Naive thymus-derived CD4-positive, alpha-beta T cell (primary cell): ENCODE measurements at regions not wholly inside any gene's neighbourhood (a gene's known extent, or its start where the extent isn't known, plus 50 kb on each side); places are given as distances from the start of the nearest gene placed in this dataset.

Experiments
- ATAC-seq: fragments of 150-1000 bp; cut with Tn5 transposase; 2 replicates; pipeline ENCODE4 v1.10.0; 2021; ENCODE audit warnings: mild to moderate bottlenecking, moderate library complexity
- CTCF ChIA-PET: fragments of 350-600 bp; sonication (Branson Sonifier 250); formaldehyde crosslinking; loops from one replicate; lab custom pipeline; 2021; ENCODE audit warnings: antibody characterized with exemption; lab: Charles Lee
- POLR2A ChIA-PET: fragments of 350-600 bp; sonication (Branson Sonifier 250); formaldehyde crosslinking; loops from one replicate; lab custom pipeline; 2021; ENCODE audit warnings: antibody characterized with exemption, inconsistent platforms; lab: Charles Lee
- DNase-seq, 9 donors: peaks; one replicate each; pipeline versions ENCODE4 v3.0.0 to v3.0.0-alpha.2; 2020 to 2022; ENCODE audit warnings: mixed read lengths in 1 of 9
- H3K27ac ChIP-seq: one replicate; pipeline ENCODE4 v1.7.0; 2013; ENCODE audit warnings: mild to moderate bottlenecking, low read depth, low read length, moderate library complexity
- H3K27me3 ChIP-seq, 2 donors: one replicate each; pipeline ENCODE4 v1.7.0; 2013; ENCODE audit warnings: low read length in 2 of 2, mild to moderate bottlenecking in 2 of 2, moderate library complexity in 2 of 2; ENCODE audit not compliant: control insufficient read depth in 2 of 2, insufficient read depth in 2 of 2
- H3K36me3 ChIP-seq, 3 experiments: 1 replicate in 2 of 3; 2 replicates in 1 of 3; pipeline ENCODE4 v1.7.0; 2013; ENCODE audit warnings: low read length in 3 of 3, mild to moderate bottlenecking in 3 of 3, moderate library complexity in 1 of 3; ENCODE audit not compliant: insufficient read depth in 3 of 3, control insufficient read depth in 2 of 3
- H3K4me1 ChIP-seq, 2 donors: one replicate each; pipeline ENCODE4 v1.7.0; 2013; ENCODE audit warnings: low read length in 2 of 2, mild to moderate bottlenecking in 2 of 2, moderate library complexity in 1 of 2; ENCODE audit not compliant: control insufficient read depth in 2 of 2, insufficient read depth in 2 of 2
- H3K4me3 ChIP-seq: 2 replicates; pipeline ENCODE4 v1.7.0; 2013; ENCODE audit warnings: mild to moderate bottlenecking, low read length
- H3K9me3 ChIP-seq, 3 experiments: 1 replicate in 2 of 3; 2 replicates in 1 of 3; pipeline ENCODE4 v1.7.0; 2013; ENCODE audit warnings: low read length in 3 of 3; ENCODE audit not compliant: control insufficient read depth in 2 of 3
- H3K27ac Mint-ChIP-seq, 9 donors: one replicate each; pipeline ENCODE4 v1.8.0; 2020 to 2022; ENCODE audit warnings: mixed read lengths in 9 of 9, mild to moderate bottlenecking in 8 of 9, moderate library complexity in 5 of 9, inconsistent platforms in 2 of 9
- H3K27me3 Mint-ChIP-seq, 5 donors: one replicate each; pipeline ENCODE4 v1.8.0; 2021 to 2022; ENCODE audit warnings: mixed read lengths in 5 of 5, mild to moderate bottlenecking in 1 of 5
- H3K36me3 Mint-ChIP-seq, 5 donors: one replicate each; pipeline ENCODE4 v1.8.0; 2020 to 2022; ENCODE audit warnings: mixed read lengths in 5 of 5, mild to moderate bottlenecking in 3 of 5, inconsistent platforms in 1 of 5
- H3K4me1 Mint-ChIP-seq, 7 donors: one replicate each; pipeline ENCODE4 v1.8.0; 2020 to 2022; ENCODE audit warnings: mixed read lengths in 7 of 7, mild to moderate bottlenecking in 3 of 7, inconsistent platforms in 1 of 7
- H3K4me3 Mint-ChIP-seq, 10 donors: one replicate each; pipeline ENCODE4 v1.8.0; 2020 to 2022; ENCODE audit warnings: mild to moderate bottlenecking in 10 of 10, mixed read lengths in 10 of 10, moderate library complexity in 6 of 10, inconsistent platforms in 2 of 10
- H3K9me3 Mint-ChIP-seq, 11 donors: one replicate each; pipeline ENCODE4 v1.8.0; 2020 to 2022; ENCODE audit warnings: mixed read lengths in 11 of 11, mild to moderate bottlenecking in 4 of 11, inconsistent platforms in 1 of 11, moderate library complexity in 1 of 11
- intact Hi-C, 2 donors: fragments of 100-400 bp; cut with micrococcal nuclease; formaldehyde crosslinking; loops; one replicate each; pipeline ENCODE4 v1.15.1; 2023

DNA sequence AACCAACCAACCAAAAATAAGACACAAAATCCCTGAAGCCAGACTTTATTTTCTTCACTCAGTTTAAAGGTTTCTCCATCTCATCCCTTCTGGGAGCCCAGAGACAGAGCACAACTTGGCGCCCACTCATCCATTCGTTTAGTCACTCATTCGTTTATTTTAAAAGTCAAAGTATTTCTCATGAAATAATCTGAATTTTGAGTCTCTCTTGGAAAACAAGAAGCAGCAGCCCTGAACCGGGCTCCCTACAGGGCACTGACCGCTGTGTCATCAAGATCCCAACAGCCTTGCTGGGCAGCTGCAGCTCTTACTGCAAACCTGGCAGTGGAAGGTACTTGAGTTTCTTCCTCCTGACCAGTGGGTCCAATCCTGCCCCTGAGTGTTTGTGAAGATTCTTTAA is 171.6 kb downstream of the THBS2 start:
- Histone ChIP-seq H3K36me3 (no peaks in the 10 kb centered on the region), H3K27ac (no peak overlapping the region), H3K9me3 (no peaks in the 10 kb centered on the region), H3K27me3 (no peaks in the 10 kb centered on the region), H3K4me3 (no peak overlapping the region), H3K4me1 (no peaks in the 10 kb centered on the region)
- DNase-seq (no peak), ATAC-seq (no peak)
- H3K4me3 Mint-ChIP-seq, result no peak overlapping the region
- H3K27me3 Mint-ChIP-seq, result peaks cover 0 to 5% (median 0%) of the 10 kb centered on the region in 5 donors
- H3K36me3 Mint-ChIP-seq, result no peaks in the 10 kb centered on the region
- no peak overlapping the region for H3K27ac Mint-ChIP-seq
- peaks cover 0 to 6% (median 0%) of the 10 kb centered on the region in 11 donors for H3K9me3 Mint-ChIP-seq
- no peaks in the 10 kb centered on the region for H3K4me1 Mint-ChIP-seq
- ChIA-PET CTCF (no interaction called here), POLR2A (no interaction called here)
- intact Hi-C loops, result no loop called here

DNA sequence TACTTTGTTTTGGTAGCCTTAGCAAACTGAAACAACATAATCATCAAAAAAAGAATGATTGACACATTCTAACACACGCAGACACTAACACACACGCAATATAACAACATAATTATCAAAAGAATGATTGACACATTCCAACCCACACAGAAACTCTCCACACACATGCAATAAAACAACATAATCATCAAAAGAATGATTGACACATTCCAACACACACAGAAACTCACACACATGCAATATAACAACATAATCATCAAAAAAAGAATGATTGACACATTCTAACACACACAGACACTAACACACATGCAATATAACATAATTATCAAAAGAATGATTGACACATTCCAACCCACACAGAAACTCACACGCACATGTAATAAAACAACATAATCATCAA is 172.4 kb downstream of the THBS2 start:
- H3K4me1 ChIP-seq, result no peaks in the 10 kb centered on the region
- Mint-ChIP-seq H3K4me3 (no peak overlapping the region), H3K4me1 (no peaks in the 10 kb centered on the region), H3K27ac (no peak overlapping the region), H3K36me3 (no peaks in the 10 kb centered on the region), H3K9me3 (peaks cover 0 to 6% (median 0%) of the 10 kb centered on the region in 11 donors), H3K27me3 (peaks cover 0 to 10% (median 5%) of the 10 kb centered on the region in 5 donors)
- CTCF ChIA-PET, result no interaction called here
- H3K36me3 ChIP-seq, result no peaks in the 10 kb centered on the region
- no peak for DNase-seq
- H3K4me3 ChIP-seq, result no peak overlapping the region
- H3K9me3 ChIP-seq, result no peaks in the 10 kb centered on the region
- POLR2A ChIA-PET, result no interaction called here
- no peaks in the 10 kb centered on the region for H3K27me3 ChIP-seq
- no peak for ATAC-seq
- no peak overlapping the region for H3K27ac ChIP-seq
- intact Hi-C loops, result no loop called here

- Histone ChIP-seq H3K4me3 (no peak overlapping the region), H3K27ac (no peak overlapping the region), H3K4me1 (no peaks in the 10 kb centered on the region), H3K9me3 (no peaks in the 10 kb centered on the region), H3K27me3 (no peaks in the 10 kb centered on the region), H3K36me3 (no peaks in the 10 kb centered on the region)
- ATAC-seq, result no peak
- CTCF ChIA-PET, result no interaction called here
- peaks cover 0 to 4% (median 0%) of the 10 kb centered on the region in 11 donors for H3K9me3 Mint-ChIP-seq
- intact Hi-C loops, result no loop called here
- POLR2A ChIA-PET, result no interaction called here
- H3K27me3 Mint-ChIP-seq, result peaks cover 0 to 18% (median 5%) of the 10 kb centered on the region in 5 donors
- DNase-seq, result no peak
- H3K4me1 Mint-ChIP-seq, result no peaks in the 10 kb centered on the region
- H3K36me3 Mint-ChIP-seq, result no peaks in the 10 kb centered on the region
- no peak overlapping the region for H3K4me3 Mint-ChIP-seq
- H3K27ac Mint-ChIP-seq, result no peak overlapping the region
Measured at GRCh38 chr6:169079650-169080049, 174.0 kb downstream of the THBS2 start.

GRCh38 chr6:169078399-169079145 is 175.1 kb downstream of the THBS2 start:
- DNase-seq (no peak), ATAC-seq (no peak)
- Mint-ChIP-seq H3K4me1 (no peaks in the 10 kb centered on the region), H3K27me3 (peaks cover 0 to 18% (median 8%) of the 10 kb centered on the region in 5 donors), H3K4me3 (no peak overlapping the region), H3K9me3 (peaks cover 0 to 2% (median 0%) of the 10 kb centered on the region in 11 donors), H3K36me3 (no peaks in the 10 kb centered on the region), H3K27ac (no peak overlapping the region)
- H3K27me3 ChIP-seq, result no peaks in the 10 kb centered on the region
- ChIA-PET CTCF (no interaction called here), POLR2A (no interaction called here)
- no peak overlapping the region for H3K4me3 ChIP-seq
- no peaks in the 10 kb centered on the region for H3K9me3 ChIP-seq
- intact Hi-C loops, result no loop called here
- H3K4me1 ChIP-seq, result no peaks in the 10 kb centered on the region
- no peaks in the 10 kb centered on the region for H3K36me3 ChIP-seq
- H3K27ac ChIP-seq, result no peak overlapping the region

DNA sequence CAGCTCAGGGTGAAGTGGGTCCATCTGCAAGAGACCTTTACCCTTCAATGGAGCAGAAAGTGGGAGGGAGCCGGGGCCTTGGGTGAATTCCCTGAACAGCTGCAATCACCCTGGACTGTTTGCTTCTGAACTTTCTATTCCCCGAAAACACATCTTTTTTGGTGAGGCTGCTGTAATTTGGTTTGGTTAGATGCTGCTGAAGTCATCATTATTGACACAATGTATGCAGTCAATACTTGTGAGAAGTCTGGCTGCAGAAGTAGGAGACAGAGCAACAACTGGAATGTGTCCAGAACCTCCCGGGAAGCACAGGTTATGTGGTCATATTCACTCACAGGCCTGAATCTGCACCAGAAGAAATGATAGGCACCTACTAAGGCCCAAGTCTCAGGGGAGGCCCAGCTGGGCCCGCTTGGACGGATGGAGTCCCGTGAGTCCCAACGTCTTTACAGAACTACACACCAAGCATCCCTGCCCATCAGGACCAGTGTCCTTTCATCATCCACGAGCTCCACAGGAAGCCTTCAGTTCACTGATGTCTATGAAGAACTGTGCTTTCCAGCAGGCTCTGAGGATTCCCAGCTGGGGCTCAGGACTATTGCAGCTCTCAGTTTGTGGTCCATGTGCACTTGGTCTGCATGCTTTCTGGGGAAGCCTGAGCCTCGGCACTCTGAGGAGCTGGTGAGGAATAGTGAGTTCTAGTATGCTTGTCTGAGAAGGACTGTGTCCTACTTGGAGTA is 177.6 kb downstream of the THBS2 start:
- ATAC-seq, result no peak
- no peak overlapping the region for H3K27ac Mint-ChIP-seq
- CTCF ChIA-PET, result no interaction called here

GRCh38 chr6:169075211-169075914 is 178.3 kb downstream of the THBS2 start:
- CTCF ChIA-PET, result no interaction called here
- Histone ChIP-seq H3K27me3 (no peaks in the 10 kb centered on the region), H3K36me3 (no peaks in the 10 kb centered on the region), H3K9me3 (no peaks in the 10 kb centered on the region), H3K4me3 (no peak overlapping the region), H3K27ac (no peak overlapping the region), H3K4me1 (no peaks in the 10 kb centered on the region)
- DNase-seq (no peak), ATAC-seq (no peak)
- POLR2A ChIA-PET, result no interaction called here
- peaks cover 0 to 35% (median 11%) of the 10 kb centered on the region in 5 donors for H3K27me3 Mint-ChIP-seq
- intact Hi-C loops, result no loop called here
- H3K27ac Mint-ChIP-seq, result no peak overlapping the region
- H3K4me3 Mint-ChIP-seq, result no peak overlapping the region
- peaks cover 0 to 3% (median 0%) of the 10 kb centered on the region in 11 donors for H3K9me3 Mint-ChIP-seq
- H3K4me1 Mint-ChIP-seq, result no peaks in the 10 kb centered on the region
- no peaks in the 10 kb centered on the region for H3K36me3 Mint-ChIP-seq

More for the DNA sequence above, 177.6 kb downstream of the THBS2 start:
- DNase-seq, result no peak
- intact Hi-C loops, result no loop called here
- Mint-ChIP-seq H3K36me3 (no peaks in the 10 kb centered on the region), H3K27me3 (peaks cover 0 to 29% (median 11%) of the 10 kb centered on the region in 5 donors), H3K4me3 (no peak overlapping the region), H3K9me3 (peaks cover 0 to 3% (median 0%) of the 10 kb centered on the region in 11 donors), H3K4me1 (no peaks in the 10 kb centered on the region)
- no peak overlapping the region for H3K27ac ChIP-seq
- H3K4me1 ChIP-seq, result no peaks in the 10 kb centered on the region
- no peak overlapping the region for H3K4me3 ChIP-seq
- H3K27me3 ChIP-seq, result no peaks in the 10 kb centered on the region
- no peaks in the 10 kb centered on the region for H3K36me3 ChIP-seq
- no peaks in the 10 kb centered on the region for H3K9me3 ChIP-seq
- POLR2A ChIA-PET, result no interaction called here
